ENCODE measurements at regions not wholly inside any gene's neighbourhood (a gene's known extent, or its start where the extent isn't known, plus 50 kb on each side); places are given as distances from the start of the nearest gene placed in this dataset.
"Not testable (repeated sequence)": the region's sequence is repeated elsewhere in the genome, so short reads cannot be mapped to it uniquely, and the experiment has no call there.

DNA sequence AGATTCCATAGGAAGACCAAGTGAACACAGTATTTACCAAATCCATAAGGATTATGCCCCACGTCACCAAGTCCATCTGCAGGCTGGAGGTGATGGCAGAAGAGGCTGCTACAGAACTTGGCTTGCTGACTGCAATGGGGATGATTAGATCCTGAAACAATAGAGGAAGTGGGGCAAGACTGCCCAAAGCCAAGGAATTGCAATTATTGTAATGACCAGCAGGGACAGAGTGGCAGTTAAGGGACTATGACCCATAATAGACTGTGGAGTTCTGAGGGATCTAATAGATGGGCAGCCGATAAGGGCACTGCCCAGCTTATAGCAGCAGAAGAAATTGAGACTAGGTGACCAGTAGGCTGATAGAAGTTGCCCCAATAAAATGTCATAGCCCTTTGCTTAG lies 108.4 kb downstream of the MINAR1 start:
- DNase-seq = no peak

DNA sequence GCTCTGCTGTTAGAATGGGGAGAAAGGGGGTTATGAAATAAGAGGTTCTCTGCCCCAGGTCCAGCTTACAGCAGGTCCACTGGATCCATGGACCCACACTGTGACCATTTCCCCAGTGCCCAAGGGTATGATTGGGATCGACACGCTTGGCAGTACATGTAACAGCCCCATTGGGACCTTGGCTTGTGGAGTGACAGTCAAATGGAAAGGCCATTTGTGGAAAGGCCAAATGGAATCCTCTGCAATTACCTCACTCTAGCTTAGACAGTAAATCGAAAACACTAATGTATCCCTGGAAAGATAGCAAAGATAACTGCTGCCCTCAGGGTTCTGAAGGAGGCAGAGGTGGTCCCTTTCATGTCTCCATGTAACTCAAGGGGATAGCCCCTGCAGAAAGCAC lies 109.1 kb downstream of the MINAR1 start:
- no peak for DNase-seq

GRCh38 chr15:79543097-79543496 lies 111.0 kb downstream of the MINAR1 start:
- no peak for DNase-seq

- DNase-seq = no peak
Observed at GRCh38 chr15:79549196-79549595, 117.1 kb downstream of the MINAR1 start.

DNA sequence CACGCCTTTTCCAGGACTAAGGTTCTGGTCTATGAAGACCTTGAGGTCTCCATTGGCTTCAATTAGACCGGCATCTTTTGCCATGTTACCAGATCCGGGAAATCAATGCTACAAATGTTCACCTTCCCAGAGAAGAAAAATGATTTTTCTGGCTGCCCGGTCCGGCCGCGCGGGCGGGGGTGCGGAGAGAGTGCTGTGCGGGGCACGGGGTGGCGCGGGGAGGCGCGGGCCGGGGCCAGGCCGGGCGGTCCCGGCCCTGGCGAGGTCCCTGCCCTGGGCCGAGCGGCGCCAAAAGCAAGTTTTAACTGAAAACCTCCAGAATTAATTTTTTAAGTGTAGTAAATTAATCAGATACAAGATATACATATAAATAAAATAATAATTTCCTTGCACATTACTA lies 128.2 kb downstream of the MINAR1 start:
- no peak for DNase-seq

DNA sequence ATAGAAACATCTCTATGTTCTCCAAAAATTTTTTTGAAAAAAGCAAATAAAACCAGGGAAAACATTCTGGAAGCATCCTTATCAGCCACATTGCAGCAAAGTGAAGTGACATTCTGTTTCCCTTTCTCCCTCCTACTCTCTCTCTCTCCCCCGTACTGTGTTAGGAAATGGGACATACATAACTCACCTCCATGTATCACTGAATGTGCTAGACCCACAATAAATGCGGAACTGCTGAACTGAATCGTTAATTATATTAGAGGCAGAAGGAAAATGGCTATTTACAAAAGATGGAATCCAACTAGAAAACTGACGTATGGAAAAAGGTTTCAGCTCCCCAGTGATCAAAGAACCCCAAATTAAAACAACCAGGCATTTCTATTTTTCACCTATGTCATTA lies 129.8 kb downstream of the MINAR1 start:
- no peak for DNase-seq

- DNase-seq = no peak
Observed at GRCh38 chr15:79562403-79562815, 130.3 kb downstream of the MINAR1 start.

- DNase-seq = no peak
Observed at GRCh38 chr15:79562899-79563298, 130.8 kb downstream of the MINAR1 start.

DNA sequence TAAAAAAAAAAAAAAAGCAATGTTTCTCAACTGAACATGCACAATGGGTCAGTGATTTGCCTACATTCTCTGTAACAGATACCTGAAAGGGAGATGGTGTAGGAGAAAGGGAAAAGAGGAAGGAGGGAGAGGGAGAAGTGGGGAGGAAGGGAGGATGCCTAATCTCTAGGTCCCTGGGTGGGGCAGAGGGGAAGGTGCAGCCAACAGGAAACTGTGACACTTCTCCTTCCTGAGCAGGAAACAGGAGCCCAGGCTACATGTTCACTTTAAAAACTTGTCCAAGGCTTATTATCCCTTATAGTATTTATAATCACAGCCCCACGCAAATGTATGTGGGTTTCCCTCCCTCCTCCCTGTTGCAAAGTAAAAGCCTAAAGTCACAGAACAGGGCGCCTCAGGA lies 137.9 kb downstream of the MINAR1 start:
- DNase-seq = no peak

- DNase-seq = no peak
Observed at GRCh38 chr15:79572691-79573404, 140.7 kb downstream of the MINAR1 start.

GRCh38 chr15:79574431-79575273 lies 142.5 kb downstream of the MINAR1 start:
- not testable (repeated sequence) for DNase-seq

DNA sequence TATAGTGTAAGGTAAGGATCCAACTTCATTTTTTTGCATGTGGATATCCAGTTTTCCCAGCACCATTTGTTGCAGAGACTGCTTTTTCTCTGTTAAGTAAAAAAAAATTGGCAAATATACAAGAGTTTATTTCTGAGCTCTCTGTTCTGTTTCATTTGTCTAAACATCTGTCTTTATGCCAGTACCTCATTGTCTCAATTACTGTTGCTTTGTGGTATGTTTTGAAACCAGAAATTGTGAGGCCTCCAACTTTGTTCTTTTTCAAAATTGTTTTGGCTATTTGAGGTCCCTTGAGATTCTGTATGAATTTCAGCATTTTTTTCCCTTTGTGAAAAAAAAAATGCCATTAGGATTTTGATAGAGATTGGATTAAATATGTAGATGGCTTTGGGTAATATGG lies 150.5 kb downstream of the MINAR1 start:
- no peak for DNase-seq

DNA sequence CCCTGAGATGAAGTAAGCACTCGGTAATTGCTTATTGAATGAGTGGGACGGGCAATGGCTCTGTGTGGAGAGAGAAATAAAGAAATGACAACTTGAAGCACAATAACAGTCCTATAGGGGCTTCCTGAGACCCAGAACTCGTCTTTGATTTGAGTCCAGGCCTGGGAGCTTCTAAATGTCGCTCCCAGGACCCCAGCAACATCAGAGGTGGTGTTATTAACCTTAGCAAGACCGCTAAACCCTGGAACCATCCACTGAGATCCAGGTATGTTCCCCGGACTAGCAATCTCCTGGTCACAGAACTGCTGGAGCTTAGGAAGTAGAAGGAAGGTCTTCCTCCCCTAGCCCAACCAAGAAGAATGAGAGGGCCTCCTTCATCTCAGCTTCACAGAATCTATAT lies 160.0 kb downstream of the MINAR1 start:
- no peak for DNase-seq

DNA sequence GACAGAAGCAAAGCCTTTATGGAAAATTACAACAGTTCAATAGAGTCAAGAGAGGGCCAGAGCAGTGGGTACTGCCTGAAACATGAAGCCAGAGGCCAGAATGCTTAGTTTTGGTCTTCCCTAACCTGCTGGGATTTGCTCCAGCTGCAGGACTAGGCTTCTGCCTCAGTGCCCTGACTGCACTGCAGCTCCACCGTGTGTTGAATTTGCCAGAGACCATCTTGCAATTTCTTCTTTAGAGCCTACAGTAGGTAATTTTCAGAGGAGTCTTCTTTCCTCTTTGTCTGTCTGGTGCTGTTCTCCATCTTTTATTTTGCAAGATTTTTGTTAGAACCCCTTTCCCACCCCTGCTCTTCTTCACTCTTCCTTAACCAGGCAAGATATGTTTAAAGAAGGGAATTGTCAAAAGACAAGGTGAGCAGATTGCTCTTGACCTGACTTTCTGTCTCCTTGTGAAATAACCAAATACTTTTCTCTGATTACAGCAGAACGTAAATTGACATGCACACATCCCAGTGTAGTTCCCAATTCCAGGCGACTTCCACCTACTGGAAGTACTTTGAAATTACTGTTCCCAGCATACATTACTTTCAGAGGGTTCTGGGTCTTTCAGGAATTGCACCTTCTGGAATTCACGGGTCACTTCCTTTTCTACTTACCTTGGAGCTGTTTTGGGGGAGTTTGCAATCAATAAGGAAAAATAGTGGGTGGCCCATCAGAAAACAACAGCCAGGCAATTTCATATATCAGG lies 161.2 kb downstream of the MINAR1 start:
- no peak for DNase-seq

DNA sequence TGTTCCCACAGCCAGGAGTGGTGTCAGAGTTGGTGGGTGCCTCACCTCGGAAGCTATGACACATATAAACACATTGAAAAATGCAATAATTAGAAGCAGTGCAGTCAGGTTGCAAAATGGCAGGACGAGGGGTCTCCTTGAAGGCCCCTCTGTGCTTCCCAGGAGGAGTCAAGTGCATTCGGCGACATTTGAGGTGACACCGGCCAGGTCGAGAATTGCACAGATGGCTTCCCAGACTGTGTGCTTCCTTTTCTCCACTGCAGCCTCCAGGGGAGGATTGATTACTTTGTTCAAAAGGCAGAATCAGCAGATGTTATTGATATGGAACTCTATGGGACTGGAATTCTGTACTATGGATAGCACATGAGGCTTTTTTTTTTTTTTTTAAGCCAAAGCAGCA lies 163.2 kb downstream of the MINAR1 start:
- DNase-seq = no peak

DNA sequence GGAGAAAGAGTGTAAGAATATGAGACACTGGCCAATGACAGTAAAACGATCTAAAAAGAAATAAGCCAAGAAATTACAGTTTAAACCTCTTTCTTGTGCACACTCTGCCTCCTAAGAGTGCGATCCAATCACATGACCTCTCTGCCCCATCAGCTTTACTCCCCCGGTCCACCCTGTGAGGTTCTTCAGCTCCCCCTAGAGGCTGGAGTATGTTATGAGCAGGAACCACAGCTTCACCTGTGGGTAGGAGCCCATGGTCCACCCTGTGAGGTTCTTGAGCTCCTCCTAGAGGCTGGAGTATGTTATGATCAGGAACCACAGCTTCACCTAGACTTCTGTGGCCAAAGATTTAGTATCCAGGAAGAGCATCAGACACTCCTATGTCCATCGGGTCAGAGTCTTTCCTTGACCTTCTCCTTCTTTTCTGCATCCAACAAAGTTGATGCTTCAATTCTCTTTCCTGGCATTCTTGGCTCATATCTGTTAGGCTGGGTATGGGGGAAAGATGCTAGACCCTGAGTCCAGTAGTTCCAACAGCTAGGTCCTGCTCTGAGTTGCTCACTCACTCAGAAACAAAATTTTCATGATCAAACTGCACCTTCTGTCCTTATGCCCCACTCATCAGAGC lies 164.0 kb downstream of the MINAR1 start:
- no peak for DNase-seq

DNA sequence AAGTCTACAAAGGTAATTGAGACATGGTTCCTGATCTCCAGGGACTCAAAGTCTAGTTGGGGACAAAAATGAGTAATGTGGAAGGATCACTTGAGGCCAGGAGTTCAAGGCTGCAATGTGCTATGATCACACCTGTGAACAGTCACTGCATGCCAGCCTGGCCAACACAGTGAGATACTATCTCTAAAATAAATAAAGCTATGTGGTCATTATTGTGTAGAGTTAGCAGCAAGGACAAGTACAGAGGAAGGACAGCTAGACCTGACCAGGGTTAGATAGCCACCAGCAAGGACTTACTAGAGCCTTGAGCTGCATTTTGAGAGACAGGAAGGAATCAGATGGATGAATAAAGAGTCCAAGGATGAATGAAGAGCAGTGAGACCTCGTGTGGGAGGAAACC lies 166.5 kb downstream of the MINAR1 start:
- DNase-seq = no peak

DNA sequence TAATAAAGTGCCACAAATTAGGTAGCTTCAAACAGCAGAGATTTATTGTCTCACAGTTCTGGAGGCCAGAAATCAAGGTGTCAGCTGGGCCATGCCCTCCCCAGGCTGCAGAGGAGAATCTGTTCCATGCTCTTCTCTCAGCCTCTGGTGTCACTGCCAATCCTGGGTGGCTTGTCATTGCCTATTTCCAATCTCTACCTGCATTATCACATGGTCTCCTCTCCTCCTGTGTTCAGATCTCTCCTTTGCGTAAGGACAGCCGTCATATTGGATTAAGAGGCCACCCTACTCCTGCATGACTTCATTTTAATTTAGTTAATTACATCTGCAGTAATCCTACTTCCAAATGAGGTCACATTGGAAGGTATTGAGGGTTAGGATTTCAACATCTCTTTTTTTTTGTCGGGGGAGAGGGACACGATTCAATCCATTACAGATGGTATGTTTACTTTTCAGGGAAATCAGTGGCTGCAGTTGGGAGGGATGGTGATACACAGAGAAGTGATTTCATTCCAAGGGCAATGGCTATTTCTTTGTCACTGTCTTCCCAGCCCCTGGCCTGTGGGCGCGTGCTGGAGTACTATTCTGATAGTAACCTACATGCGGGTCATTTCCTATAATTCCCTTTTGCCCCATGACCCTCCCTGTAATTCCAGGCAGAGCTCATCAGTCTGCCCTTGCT lies 169.4 kb downstream of the MINAR1 start:
- DNase-seq = no peak

DNA sequence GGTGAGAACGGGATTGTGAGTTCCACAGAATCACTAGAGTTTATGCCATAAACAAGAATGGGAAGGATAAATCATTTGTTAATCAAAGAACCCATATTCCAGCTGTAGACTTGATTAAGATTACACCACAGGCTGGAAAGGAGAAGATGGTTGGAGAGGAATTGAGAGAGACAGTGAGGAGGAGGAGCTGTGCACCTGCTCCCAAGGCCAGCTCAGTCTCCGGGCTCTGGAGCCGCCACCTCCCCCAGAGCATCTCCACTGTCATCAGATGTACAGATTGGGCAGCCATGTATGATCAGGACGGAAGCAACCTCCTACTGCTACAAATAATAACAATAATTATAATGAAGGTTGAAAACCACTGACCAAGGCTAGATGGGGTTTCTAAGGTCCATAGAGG lies 170.0 kb downstream of the MINAR1 start:
- DNase-seq = no peak

DNA sequence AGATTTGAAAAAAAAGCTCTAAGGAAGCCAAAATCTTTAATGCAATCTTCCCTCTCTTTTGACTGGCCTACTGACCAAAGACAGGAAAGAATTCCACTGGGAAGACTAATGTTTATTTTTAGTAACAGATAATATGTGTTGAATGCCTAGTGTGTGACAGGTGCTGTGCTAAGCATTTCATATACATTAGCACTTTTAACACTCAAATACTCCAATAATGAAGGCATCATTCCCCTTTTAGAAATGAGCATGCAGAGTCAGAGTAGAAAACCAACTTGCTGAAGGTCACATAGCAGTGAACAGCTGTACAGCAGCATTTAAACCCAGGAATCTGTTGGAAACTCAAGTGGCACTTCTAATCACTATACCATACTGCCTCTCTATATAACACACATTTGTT lies 170.6 kb downstream of the MINAR1 start:
- no peak for DNase-seq

DNA sequence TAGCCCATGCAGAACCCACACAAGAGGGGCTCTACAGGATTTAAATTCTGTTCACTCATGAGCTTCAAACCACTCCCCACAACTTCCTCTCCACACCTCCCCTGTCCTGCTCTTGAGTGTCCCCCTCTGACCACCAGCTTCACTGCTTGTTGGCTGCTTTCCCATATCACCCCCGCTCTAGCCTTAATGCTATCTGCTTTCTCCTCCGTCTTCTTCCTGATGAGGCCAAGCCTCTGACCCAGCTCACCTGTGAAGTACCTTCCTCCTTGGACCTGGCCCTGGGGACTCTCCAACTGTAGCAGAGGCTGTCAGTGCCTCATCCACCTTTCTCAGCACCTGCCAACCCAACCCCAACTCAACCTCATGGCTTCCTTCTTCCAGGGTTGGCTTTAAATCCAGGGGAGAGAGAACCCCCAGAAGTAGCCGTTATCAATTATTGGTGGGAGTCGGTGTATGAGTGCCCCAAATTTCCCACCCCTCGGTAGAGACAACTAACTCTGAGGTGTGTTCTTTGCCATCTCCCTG lies 174.8 kb downstream of the MINAR1 start:
- no peak for DNase-seq
